Activated B cell treated with CpG ODN at 0.5 μM for 24 hours (primary cell): ENCODE measurements at regions not wholly inside any gene's neighbourhood (a gene's known extent, or its start where the extent isn't known, plus 50 kb on each side); places are given as distances from the start of the nearest gene placed in this dataset.

Source experiments
- ATAC-seq: fragments of 200-7000 bp; cut with Tn5 transposase; one replicate; pipeline ENCODE4 v1.10.0; 2021; ENCODE audit warnings: low read depth, mild to moderate bottlenecking, moderate library complexity
- CTCF ChIA-PET: fragments of 350-600 bp; sonication (Branson Sonifier 250); formaldehyde crosslinking; loops from one replicate; lab custom pipeline; 2021; ENCODE audit warnings: antibody characterized with exemption; lab: Charles Lee
- POLR2A ChIA-PET: fragments of 350-600 bp; sonication (Branson Sonifier 250); formaldehyde crosslinking; loops from one replicate; lab custom pipeline; 2021; ENCODE audit warnings: antibody characterized with exemption; lab: Charles Lee
- DNase-seq: peaks from one replicate; pipeline ENCODE4 v3.0.0; 2022
- H3K27ac Mint-ChIP-seq: one replicate; pipeline ENCODE4 v1.8.0; 2020; ENCODE audit warnings: mixed read lengths
- H3K27me3 Mint-ChIP-seq: one replicate; pipeline ENCODE4 v1.8.0; 2021; ENCODE audit warnings: mixed read lengths
- H3K36me3 Mint-ChIP-seq: one replicate; pipeline ENCODE4 v1.8.0; 2021; ENCODE audit warnings: low read depth, mixed read lengths
- H3K4me1 Mint-ChIP-seq: one replicate; pipeline ENCODE4 v1.8.0; 2021; ENCODE audit warnings: mixed read lengths
- H3K4me3 Mint-ChIP-seq: one replicate; pipeline ENCODE4 v1.8.0; 2020; ENCODE audit warnings: mild to moderate bottlenecking, mixed read lengths
- H3K9me3 Mint-ChIP-seq: one replicate; pipeline ENCODE4 v1.8.0; 2020; ENCODE audit warnings: mixed read lengths
- intact Hi-C: fragments of 100-400 bp; cut with micrococcal nuclease; formaldehyde crosslinking; loops from one replicate; pipeline ENCODE4 v1.15.1; 2024
- TF ChIP-seq, protein P1 (sequence below): fragments of 200-600 bp; IDR thresholded peaks from one replicate; pipeline ENCODE4 v1.8.0; 2022; ENCODE audit warnings: antibody characterized with exemption, mild to moderate bottlenecking

DNA sequence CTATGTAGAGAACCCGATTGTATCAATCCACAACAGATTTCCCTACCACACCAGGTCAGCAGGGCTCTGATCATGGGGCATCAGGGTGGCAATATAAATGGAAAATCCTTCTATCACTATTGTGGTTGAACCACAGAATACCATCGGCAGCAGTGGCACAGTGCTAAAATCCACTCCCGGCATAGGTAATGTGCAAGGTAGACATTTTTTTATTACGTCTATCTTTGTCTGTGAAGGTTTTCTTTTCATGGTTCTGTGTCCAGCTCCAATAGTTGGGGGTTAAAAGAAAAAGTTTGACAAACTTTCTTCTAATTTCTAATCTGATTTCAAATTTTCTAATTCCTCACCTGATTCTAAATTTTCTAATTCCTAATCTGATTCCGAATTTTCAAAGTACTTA lies 302.7 kb upstream of the PREP start:
- Mint-ChIP-seq H3K36me3 (no peaks in the 10 kb centered on the region), H3K4me1 (no peaks in the 10 kb centered on the region), H3K27me3 (peaks cover 5% of the 10 kb centered on the region), H3K9me3 (no peaks in the 10 kb centered on the region), H3K4me3 (no peak overlapping the region), H3K27ac (no peak overlapping the region)
- ChIA-PET POLR2A (no interaction called here), CTCF (no interaction called here)
- DNase-seq (no peak), ATAC-seq (no peak)
- TF ChIP-seq, protein P1, sequence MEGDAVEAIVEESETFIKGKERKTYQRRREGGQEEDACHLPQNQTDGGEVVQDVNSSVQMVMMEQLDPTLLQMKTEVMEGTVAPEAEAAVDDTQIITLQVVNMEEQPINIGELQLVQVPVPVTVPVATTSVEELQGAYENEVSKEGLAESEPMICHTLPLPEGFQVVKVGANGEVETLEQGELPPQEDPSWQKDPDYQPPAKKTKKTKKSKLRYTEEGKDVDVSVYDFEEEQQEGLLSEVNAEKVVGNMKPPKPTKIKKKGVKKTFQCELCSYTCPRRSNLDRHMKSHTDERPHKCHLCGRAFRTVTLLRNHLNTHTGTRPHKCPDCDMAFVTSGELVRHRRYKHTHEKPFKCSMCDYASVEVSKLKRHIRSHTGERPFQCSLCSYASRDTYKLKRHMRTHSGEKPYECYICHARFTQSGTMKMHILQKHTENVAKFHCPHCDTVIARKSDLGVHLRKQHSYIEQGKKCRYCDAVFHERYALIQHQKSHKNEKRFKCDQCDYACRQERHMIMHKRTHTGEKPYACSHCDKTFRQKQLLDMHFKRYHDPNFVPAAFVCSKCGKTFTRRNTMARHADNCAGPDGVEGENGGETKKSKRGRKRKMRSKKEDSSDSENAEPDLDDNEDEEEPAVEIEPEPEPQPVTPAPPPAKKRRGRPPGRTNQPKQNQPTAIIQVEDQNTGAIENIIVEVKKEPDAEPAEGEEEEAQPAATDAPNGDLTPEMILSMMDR, result no peak
- intact Hi-C loops, result no loop called here

DNA sequence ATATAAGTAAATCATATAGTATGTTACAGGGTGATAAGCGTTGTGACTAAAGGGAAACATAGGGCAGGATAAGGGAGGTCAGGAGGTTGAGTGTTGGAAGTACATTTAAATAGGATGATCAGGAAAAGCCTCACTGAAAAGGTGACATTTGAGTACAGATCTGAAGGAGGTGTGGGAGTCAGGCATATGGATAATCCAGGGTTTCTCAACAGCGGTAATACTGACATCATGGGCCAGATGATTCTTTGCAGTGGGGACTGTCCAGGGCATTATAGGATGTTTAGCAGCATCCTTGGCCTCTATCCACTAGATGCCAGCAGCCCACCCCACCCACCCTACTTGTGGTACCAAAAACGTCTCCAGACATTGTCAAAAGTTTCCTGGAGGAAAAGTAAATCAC lies 292.6 kb upstream of the PREP start:
- ChIA-PET POLR2A (no interaction called here), CTCF (no interaction called here)
- intact Hi-C loops, result no loop called here
- Mint-ChIP-seq H3K27ac (no peak overlapping the region), H3K36me3 (no peaks in the 10 kb centered on the region), H3K9me3 (no peaks in the 10 kb centered on the region), H3K27me3 (peaks cover 10% of the 10 kb centered on the region), H3K4me1 (no peaks in the 10 kb centered on the region), H3K4me3 (no peak overlapping the region)
- DNase-seq, result no peak
- TF ChIP-seq, protein P1, result no peak
- ATAC-seq, result no peak

DNA sequence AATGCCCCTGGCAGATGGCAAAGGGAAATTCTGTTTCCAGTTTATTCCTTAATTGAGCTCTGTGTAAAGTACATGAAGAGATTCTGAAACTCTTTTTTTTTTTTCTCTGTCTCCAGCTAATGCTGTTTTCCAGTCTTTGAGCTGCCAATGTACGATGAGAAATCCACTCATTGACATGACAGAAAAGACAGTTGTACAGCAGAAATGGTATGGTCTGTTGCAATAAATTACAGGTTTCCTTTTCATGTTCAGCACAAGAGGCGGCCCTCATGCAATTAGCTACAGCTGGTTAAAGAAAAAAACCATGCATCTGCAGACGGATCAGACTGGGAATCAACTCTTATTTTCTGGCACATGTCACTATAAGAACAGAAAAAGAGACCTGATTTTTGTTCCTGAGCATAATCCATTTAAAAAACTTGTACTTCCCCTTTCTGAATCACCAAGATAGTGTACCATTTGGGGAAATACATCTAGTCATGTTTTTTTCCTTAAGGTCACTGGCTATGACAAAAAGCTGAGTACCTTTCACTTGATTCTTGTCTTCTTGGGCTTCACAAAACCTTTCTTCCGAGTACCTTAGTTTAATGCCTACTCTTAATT lies 289.8 kb upstream of the PREP start:
- DNase-seq (no peak), ATAC-seq (no peak)
- H3K9me3 Mint-ChIP-seq, result peaks cover 4% of the 10 kb centered on the region
- peaks cover 9% of the 10 kb centered on the region for H3K27me3 Mint-ChIP-seq
- no peaks in the 10 kb centered on the region for H3K4me1 Mint-ChIP-seq
- H3K36me3 Mint-ChIP-seq, result no peaks in the 10 kb centered on the region
- intact Hi-C loops, result no loop called here
- POLR2A ChIA-PET, result no interaction called here
- no peak overlapping the region for H3K4me3 Mint-ChIP-seq
- TF ChIP-seq, protein P1, result no peak
- CTCF ChIA-PET, result no interaction called here
- no peak overlapping the region for H3K27ac Mint-ChIP-seq

DNA sequence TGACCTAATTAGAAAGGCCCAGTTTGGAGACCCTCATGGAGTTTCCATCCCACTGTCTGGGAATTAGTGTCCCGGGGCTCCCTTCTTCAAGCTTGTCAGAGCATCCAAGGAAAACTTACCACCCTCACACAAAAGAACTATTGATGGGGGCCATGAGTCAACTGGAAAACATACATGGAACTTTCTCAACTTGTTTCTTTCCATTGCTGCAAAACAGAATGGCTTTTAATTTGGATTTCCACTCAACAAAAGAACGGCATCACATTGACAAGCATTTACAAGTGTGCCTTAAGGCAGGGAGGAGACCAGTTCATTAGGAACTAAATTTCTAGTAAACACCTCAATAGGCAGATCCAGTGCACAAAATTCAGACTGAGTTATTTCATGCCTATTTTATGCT lies 289.1 kb upstream of the PREP start:
- H3K9me3 Mint-ChIP-seq, result peaks cover 10% of the 10 kb centered on the region
- TF ChIP-seq, protein P1, result no peak
- intact Hi-C loops, result no loop called here
- CTCF ChIA-PET, result no interaction called here
- POLR2A ChIA-PET, result no interaction called here
- H3K4me1 Mint-ChIP-seq, result no peaks in the 10 kb centered on the region
- no peak overlapping the region for H3K4me3 Mint-ChIP-seq
- H3K27ac Mint-ChIP-seq, result no peak overlapping the region
- ATAC-seq (no peak), DNase-seq (no peak)
- H3K36me3 Mint-ChIP-seq, result no peaks in the 10 kb centered on the region
- peaks cover 11% of the 10 kb centered on the region for H3K27me3 Mint-ChIP-seq

DNA sequence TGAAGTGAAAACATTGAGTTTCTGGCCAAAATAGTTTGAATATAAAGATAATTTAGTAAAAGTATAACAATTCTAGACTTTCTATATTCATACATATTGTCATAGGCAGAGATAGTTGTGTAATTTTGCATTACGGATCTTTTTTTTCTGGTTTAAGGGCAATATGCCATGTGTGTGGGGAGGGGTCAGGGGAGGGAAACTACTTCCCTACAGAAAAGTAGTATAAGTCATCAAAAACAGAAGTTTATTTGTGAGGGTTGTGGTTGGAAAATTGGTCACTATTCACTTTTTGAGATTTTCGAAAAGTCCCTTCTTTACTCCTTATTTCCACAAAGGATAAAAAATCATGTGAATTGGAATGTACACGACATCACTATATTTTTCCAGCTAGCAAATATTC lies 288.2 kb upstream of the PREP start:
- H3K4me1 Mint-ChIP-seq, result no peaks in the 10 kb centered on the region
- no peaks in the 10 kb centered on the region for H3K36me3 Mint-ChIP-seq
- POLR2A ChIA-PET, result no interaction called here
- TF ChIP-seq, protein P1, result no peak
- DNase-seq, result no peak
- H3K27me3 Mint-ChIP-seq, result peaks cover 11% of the 10 kb centered on the region
- intact Hi-C loops, result no loop called here
- no peak overlapping the region for H3K27ac Mint-ChIP-seq
- CTCF ChIA-PET, result no interaction called here
- no peak overlapping the region for H3K4me3 Mint-ChIP-seq
- ATAC-seq, result no peak
- H3K9me3 Mint-ChIP-seq, result peaks cover 16% of the 10 kb centered on the region
